ENCODE measurements at regions not wholly inside any gene's neighbourhood (a gene's known extent, or its start where the extent isn't known, plus 50 kb on each side); places are given as distances from the start of the nearest gene placed in this dataset.
"Not testable (repeated sequence)": the region's sequence is repeated elsewhere in the genome, so short reads cannot be mapped to it uniquely, and the experiment has no call there.

DNA sequence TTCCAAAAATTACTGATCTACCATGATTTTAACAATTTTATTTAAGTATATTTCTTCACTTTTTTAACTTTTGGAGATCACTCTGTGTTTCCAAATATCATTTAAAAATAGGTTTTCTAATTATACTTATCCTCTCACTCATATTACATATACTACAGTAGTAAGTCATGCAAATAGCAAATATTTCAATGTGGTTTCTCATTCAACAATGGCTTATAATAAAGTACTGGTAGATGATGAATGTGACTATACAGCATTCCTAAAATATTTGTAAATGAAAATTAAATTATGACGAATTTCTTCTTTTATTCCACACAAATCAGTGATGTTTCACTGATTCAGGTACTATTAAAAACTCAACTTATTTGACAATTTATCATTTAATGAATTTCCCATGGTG is 176.3 kb upstream of the MEF2C start:
- TF ChIP-seq, protein P1, sequence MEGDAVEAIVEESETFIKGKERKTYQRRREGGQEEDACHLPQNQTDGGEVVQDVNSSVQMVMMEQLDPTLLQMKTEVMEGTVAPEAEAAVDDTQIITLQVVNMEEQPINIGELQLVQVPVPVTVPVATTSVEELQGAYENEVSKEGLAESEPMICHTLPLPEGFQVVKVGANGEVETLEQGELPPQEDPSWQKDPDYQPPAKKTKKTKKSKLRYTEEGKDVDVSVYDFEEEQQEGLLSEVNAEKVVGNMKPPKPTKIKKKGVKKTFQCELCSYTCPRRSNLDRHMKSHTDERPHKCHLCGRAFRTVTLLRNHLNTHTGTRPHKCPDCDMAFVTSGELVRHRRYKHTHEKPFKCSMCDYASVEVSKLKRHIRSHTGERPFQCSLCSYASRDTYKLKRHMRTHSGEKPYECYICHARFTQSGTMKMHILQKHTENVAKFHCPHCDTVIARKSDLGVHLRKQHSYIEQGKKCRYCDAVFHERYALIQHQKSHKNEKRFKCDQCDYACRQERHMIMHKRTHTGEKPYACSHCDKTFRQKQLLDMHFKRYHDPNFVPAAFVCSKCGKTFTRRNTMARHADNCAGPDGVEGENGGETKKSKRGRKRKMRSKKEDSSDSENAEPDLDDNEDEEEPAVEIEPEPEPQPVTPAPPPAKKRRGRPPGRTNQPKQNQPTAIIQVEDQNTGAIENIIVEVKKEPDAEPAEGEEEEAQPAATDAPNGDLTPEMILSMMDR (IDR thresholded peaks at IDR 0.05; ENCODE audit: insufficient read depth, low read length, poor library complexity, severe bottlenecking), result no peak
- DNase-seq (ENCODE audit: extremely low read depth, insufficient read length), result no peak
- no peaks in the 10 kb centered on the region for H3K36me3 ChIP-seq (ENCODE audit: control insufficient read depth, insufficient read depth, low read length)
- H3K27me3 ChIP-seq (replicated peaks; ENCODE audit: control insufficient read depth, insufficient read depth, low read length), result no peaks in the 10 kb centered on the region
- no peak overlapping the region for H3K4me3 ChIP-seq (replicated peaks; ENCODE audit: low read depth, low read length)

DNA sequence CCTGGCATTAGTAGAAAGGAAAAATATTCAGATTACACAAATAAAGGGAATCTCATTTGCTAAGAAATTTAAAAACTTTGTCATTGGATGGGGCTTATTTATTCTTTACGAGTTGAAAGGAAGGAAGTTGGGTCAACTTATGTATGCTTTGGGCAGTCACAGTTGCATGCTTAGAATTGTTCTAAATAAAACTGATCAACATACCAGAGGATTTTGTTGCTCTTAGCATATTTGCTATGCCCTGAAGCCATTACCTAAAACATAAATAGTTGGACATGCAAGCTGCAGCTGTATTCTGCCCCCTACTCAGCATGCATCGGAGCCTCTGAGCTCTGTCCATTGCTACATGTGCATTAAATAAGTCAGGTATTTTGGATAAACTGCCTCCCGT is 172.7 kb upstream of the MEF2C start:
- Histone ChIP-seq H3K36me3 (ENCODE audit: control insufficient read depth, insufficient read depth, low read length) (no peaks in the 10 kb centered on the region), H3K27me3 (replicated peaks; ENCODE audit: control insufficient read depth, insufficient read depth, low read length) (no peaks in the 10 kb centered on the region), H3K4me3 (replicated peaks; ENCODE audit: low read depth, low read length) (no peak overlapping the region)
- no peak for DNase-seq (ENCODE audit: extremely low read depth, insufficient read length)
- TF ChIP-seq, protein P1 (IDR thresholded peaks at IDR 0.05; ENCODE audit: insufficient read depth, low read length, poor library complexity, severe bottlenecking), result no peak

DNA sequence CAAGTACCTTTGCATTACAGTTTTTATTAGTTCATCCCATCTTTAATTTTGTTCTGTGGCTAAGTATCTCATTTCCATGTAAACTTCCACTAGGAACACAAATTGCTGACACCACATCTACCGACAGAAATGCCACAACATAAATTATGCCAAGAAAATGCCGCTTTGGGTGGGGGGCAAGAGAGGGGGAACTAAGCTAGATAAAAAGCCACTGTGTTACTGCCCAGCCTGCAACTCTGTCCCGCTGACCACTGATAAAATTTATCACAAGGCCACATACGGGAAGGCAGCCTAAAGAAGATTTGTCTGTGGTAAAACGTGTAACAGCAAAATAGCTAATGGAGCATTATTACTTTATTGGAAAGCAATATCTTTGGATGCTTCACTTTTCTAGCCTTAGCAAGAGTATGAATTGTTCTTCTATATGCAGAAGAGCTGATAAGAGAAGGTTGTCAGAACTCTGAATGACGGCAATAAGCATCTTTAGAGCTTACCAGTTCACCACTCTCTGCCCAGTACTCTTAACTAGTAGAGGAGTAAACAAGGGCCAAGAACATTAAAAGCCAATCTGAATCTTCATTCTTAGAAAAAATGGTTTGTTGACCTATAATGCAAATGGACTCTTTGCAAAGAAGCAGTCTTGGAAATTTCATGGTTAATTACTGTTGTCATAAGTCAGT is 172.2 kb upstream of the MEF2C start:
- DNase-seq (ENCODE audit: extremely low read depth, insufficient read length), result no peak
- TF ChIP-seq, protein P1 (IDR thresholded peaks at IDR 0.05; ENCODE audit: insufficient read depth, low read length, poor library complexity, severe bottlenecking), result no peak
- H3K27me3 ChIP-seq (replicated peaks; ENCODE audit: control insufficient read depth, insufficient read depth, low read length), result no peaks in the 10 kb centered on the region
- no peaks in the 10 kb centered on the region for H3K36me3 ChIP-seq (ENCODE audit: control insufficient read depth, insufficient read depth, low read length)
- no peak overlapping the region for H3K4me3 ChIP-seq (replicated peaks; ENCODE audit: low read depth, low read length)

DNA sequence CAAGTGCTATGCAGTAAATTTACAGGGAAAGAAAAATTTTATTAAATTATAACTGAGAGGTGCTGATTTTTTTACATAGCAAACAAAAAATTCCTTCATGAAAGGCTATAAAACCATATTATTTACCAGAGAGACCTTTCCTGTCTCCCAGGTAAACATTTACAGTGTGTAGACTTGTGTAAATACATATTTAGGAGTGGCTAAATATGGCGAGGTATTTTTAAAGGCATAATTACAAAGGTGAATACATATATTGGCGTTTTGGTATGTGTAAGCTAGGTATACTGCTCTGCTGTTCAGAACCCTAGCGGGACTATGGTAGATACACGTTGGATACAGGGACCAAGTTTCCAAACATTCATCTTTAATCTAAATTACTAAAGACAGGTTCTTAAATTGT is 170.6 kb upstream of the MEF2C start:
- Histone ChIP-seq H3K27me3 (replicated peaks; ENCODE audit: control insufficient read depth, insufficient read depth, low read length) (no peaks in the 10 kb centered on the region), H3K4me3 (replicated peaks; ENCODE audit: low read depth, low read length) (no peak overlapping the region), H3K36me3 (ENCODE audit: control insufficient read depth, insufficient read depth, low read length) (no peaks in the 10 kb centered on the region)
- DNase-seq (ENCODE audit: extremely low read depth, insufficient read length), result no peak
- TF ChIP-seq, protein P1 (IDR thresholded peaks at IDR 0.05; ENCODE audit: insufficient read depth, low read length, poor library complexity, severe bottlenecking), result no peak

DNA sequence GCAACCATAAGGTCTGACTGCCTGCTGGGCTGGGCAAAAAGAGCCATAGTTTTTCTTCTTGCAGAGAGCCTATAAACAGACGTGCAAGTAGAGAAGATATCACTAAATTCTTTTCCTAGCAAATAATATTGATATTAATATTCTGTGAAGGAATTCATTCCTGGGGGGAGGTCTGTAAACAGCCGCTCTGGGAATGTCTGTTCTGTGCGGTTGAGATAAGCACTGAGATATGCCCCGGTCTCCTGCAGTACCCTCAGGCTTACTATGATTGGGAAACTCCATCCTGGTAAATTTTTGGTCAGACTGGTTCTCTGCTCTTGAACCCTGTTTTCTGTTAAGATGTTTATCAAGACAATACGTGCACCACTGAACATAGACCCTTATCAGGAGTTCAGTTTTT is 167.1 kb upstream of the MEF2C start:
- H3K4me3 ChIP-seq (replicated peaks; ENCODE audit: low read depth, low read length); H3K36me3 ChIP-seq (ENCODE audit: control insufficient read depth, insufficient read depth, low read length); H3K27me3 ChIP-seq (replicated peaks; ENCODE audit: control insufficient read depth, insufficient read depth, low read length); DNase-seq (ENCODE audit: extremely low read depth, insufficient read length): not testable (repeated sequence)

DNA sequence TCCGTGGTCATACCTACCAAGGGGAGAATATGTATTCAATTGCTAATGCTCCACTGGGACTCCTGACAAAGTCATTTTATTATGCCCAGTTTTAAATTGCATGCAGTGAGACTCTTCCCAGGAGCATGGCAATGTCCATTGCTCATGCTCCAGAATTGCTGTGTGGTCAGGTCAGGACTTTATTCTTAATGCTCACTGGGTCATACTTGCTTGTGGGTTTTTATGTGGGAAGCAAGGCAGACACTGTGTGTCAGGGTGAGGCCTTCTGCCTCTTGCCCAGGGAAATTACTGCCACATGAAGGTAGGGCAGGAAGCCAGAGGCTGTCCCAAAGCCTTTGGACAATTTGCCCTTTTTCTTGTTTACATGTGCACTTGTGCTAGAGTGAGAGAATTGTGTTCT is 164.6 kb upstream of the MEF2C start:
- H3K36me3 ChIP-seq (ENCODE audit: control insufficient read depth, insufficient read depth, low read length), result no peaks in the 10 kb centered on the region
- DNase-seq (ENCODE audit: extremely low read depth, insufficient read length), result no peak
- TF ChIP-seq, protein P1 (IDR thresholded peaks at IDR 0.05; ENCODE audit: insufficient read depth, low read length, poor library complexity, severe bottlenecking), result no peak

More for the DNA sequence above, 164.6 kb upstream of the MEF2C start:
- no peaks in the 10 kb centered on the region for H3K27me3 ChIP-seq (replicated peaks; ENCODE audit: control insufficient read depth, insufficient read depth, low read length)
- no peak overlapping the region for H3K4me3 ChIP-seq (replicated peaks; ENCODE audit: low read depth, low read length)
